Upper lobe of left lung (tissue), 4 donors: ENCODE measurements at regions not wholly inside any gene's neighbourhood (a gene's known extent, or its start where the extent isn't known, plus 50 kb on each side); places are given as distances from the start of the nearest gene placed in this dataset.
"Not testable (repeated sequence)": the region's sequence is repeated elsewhere in the genome, so short reads cannot be mapped to it uniquely, and the experiment has no call there.

Experiments used
- CTCF ChIP-seq, 6 experiments: fragments of 450-650 bp in 4 of 6; fragments of 200-600 bp in 2 of 6; sonication (generic) in 2 of 6; IDR thresholded peaks; one replicate each; pipeline ENCODE4 v1.5.1; 2016 to 2019; ENCODE audit warnings: antibody characterized with exemption in 6 of 6
- EP300 ChIP-seq, 4 donors: sonication (generic); formaldehyde crosslinking; IDR thresholded peaks; one replicate each; pipeline ENCODE4 v1.5.1; 2017; ENCODE audit warnings: antibody characterized with exemption in 4 of 4, control low read depth in 2 of 4
- POLR2A ChIP-seq, 4 donors: fragments of 450-650 bp; IDR thresholded peaks; one replicate each; pipeline ENCODE4 v1.5.1; 2016 to 2017; ENCODE audit warnings: antibody characterized with exemption in 4 of 4, mild to moderate bottlenecking in 2 of 4

- TF ChIP-seq CTCF, EP300, POLR2A (IDR thresholded peaks at IDR 0.05): not testable (repeated sequence)
Measured at GRCh38 chr1:223920805-223921204, 75.1 kb upstream of the TP53BP2 start.
